Stimulated activated memory B cell treated with anti-CD40 and anti-IgM and Interleukin-4, amounts not matched to agents 10 μg/mL and 1 μg/mL and 100 μg/mL, for 72 hours (primary cell): ENCODE measurements at regions not wholly inside any gene's neighbourhood (a gene's known extent, or its start where the extent isn't known, plus 50 kb on each side); places are given as distances from the start of the nearest gene placed in this dataset.
"Not testable (repeated sequence)": the region's sequence is repeated elsewhere in the genome, so short reads cannot be mapped to it uniquely, and the experiment has no call there.

Experiments
- ATAC-seq: fragments of 150-1000 bp; cut with Tn5 transposase; 2 replicates; pipeline ENCODE4 v1.10.0; 2021
- H3K27ac Mint-ChIP-seq: one replicate; pipeline ENCODE4 v1.8.0; 2022; ENCODE audit warnings: mild to moderate bottlenecking, mixed read lengths
- H3K27me3 Mint-ChIP-seq: one replicate; pipeline ENCODE4 v1.8.0; 2022; ENCODE audit warnings: mixed read lengths
- H3K36me3 Mint-ChIP-seq: one replicate; pipeline ENCODE4 v1.8.0; 2022; ENCODE audit warnings: mixed read lengths
- H3K4me1 Mint-ChIP-seq: one replicate; pipeline ENCODE4 v1.8.0; 2022; ENCODE audit warnings: mixed read lengths
- H3K4me3 Mint-ChIP-seq: one replicate; pipeline ENCODE4 v1.8.0; 2022; ENCODE audit warnings: mild to moderate bottlenecking, moderate library complexity, mixed read lengths
- H3K9me3 Mint-ChIP-seq: one replicate; pipeline ENCODE4 v1.8.0; 2022; ENCODE audit warnings: mixed read lengths

DNA sequence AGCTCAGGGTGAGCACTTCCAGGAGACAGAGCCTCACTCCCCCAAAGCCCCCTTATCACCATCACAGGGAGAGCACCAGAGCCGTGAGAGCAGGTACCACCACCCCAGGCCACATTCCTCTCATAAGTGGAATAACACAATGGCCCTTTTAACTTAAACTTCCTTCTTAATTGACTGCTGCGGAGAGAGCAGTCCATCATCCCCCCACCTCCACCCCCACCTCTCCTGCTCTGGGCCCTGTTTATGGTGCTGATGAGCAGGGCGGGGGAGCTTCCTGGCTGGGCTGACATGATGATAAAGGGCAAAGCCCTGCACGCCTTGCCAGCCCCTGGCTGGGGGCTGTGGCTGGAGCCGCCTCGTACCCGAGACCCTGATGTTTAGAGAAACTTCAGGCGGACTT is 81.4 kb upstream of the PODXL start:
- Mint-ChIP-seq H3K27me3 (peaks cover 48% of the 10 kb centered on the region), H3K4me1 (no peaks in the 10 kb centered on the region), H3K27ac (no peak overlapping the region), H3K36me3 (no peaks in the 10 kb centered on the region), H3K4me3 (no peak overlapping the region), H3K9me3 (no peaks in the 10 kb centered on the region)
- no peak for ATAC-seq

DNA sequence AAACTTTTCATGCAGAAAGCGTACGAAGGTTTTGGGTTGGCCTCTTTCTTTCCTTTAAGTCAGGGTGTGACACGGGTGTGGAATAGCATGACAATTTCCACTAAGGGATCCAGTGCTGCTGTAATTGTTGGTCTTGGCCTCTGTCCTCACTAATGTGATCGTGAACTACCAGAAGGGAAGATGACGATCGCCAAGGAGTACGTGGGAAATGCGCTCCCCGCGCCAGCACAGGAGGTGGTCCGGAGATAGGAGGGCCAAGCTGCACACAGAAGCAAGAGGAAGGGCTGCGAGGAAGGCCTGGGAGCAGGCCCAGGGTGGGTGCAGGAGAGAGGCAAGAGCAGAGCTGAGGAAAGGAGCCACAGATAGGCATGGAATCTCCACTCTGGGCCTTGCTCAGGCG is 79.7 kb upstream of the PODXL start:
- no peaks in the 10 kb centered on the region for H3K36me3 Mint-ChIP-seq
- no peak for ATAC-seq
- H3K9me3 Mint-ChIP-seq: no peaks in the 10 kb centered on the region
- H3K27ac Mint-ChIP-seq: no peak overlapping the region
- no peak overlapping the region for H3K4me3 Mint-ChIP-seq
- H3K4me1 Mint-ChIP-seq: no peaks in the 10 kb centered on the region
- peaks cover 35% of the 10 kb centered on the region for H3K27me3 Mint-ChIP-seq

DNA sequence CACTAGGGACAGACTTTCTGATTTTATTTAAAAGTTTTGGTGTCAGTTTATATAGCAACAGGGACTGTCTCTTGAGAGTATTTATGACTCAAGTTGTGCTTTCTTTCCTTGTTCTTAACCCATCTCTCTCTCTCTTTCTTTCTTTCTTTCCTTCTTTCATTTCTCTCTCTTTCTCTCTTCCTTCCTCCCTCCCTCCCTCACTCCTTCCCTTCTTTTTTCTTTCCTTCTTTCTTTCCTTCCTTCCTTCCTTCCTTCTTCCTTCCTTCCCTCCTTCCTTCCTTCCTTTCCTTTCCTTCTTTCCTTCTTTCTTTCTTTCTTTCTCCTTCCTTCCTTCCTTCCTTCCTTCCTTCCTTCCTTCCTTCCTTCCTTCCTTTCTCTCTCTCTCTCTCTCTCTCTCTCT is 77.8 kb upstream of the PODXL start:
- not testable (repeated sequence) for H3K4me1 Mint-ChIP-seq, ATAC-seq, H3K36me3 Mint-ChIP-seq, H3K27ac Mint-ChIP-seq, H3K9me3 Mint-ChIP-seq, H3K4me3 Mint-ChIP-seq
- H3K27me3 Mint-ChIP-seq: peaks cover 25% of the 10 kb centered on the region

DNA sequence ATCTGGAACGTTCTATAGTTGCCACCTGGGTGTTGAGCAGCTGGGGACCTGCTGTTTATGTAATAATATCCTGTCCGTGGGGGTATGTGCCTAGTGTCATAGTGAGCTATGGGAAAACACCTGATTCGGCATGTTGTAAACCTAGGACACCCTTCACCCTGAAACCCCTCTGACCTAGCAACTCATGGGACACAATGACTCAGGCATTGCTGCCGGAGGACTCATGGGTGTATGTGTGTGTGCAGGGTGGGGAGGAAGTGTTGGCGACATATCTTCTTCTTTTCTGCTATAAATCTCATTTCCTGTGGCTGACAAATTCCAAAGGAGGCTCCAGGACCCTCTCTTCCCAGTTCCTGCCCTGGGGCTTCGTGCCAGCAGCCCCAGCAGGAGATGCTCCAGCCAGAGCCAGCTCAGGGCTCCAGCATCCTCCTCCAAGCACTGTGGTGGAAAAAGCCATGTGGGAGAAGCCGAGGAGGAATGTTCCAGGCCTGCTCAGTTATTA is 77.0 kb upstream of the PODXL start:
- Mint-ChIP-seq H3K36me3 (no peaks in the 10 kb centered on the region), H3K27ac (no peak overlapping the region)

DNA sequence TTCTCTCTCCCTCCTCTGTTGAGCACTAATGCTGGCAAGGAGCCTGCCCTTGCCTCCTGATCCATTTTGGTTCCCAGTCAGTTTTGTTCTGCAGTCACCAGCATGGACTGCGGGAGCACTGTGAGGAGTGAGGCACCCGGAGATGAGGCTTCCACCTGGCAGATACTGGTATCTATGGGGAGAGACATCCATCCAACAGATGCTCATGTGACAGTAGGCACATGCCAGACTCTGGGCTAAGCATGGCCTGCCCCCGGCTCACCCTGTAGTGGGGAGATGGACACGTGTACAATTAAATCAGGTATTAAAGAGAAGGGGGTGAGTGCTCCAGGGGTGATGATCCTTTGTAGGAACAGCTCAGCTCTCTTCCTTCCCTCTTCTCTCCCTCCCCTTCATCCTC is 74.0 kb upstream of the PODXL start:
- Mint-ChIP-seq H3K4me1 (no peaks in the 10 kb centered on the region), H3K36me3 (no peaks in the 10 kb centered on the region), H3K27ac (no peak overlapping the region), H3K4me3 (no peak overlapping the region), H3K9me3 (no peaks in the 10 kb centered on the region), H3K27me3 (peaks cover 22% of the 10 kb centered on the region)
- ATAC-seq: no peak

More for the DNA sequence above, 77.0 kb upstream of the PODXL start:
- Mint-ChIP-seq H3K4me3 (no peak overlapping the region), H3K27me3 (peaks cover 17% of the 10 kb centered on the region), H3K9me3 (no peaks in the 10 kb centered on the region), H3K4me1 (no peaks in the 10 kb centered on the region)
- ATAC-seq: peak; percentile 40

DNA sequence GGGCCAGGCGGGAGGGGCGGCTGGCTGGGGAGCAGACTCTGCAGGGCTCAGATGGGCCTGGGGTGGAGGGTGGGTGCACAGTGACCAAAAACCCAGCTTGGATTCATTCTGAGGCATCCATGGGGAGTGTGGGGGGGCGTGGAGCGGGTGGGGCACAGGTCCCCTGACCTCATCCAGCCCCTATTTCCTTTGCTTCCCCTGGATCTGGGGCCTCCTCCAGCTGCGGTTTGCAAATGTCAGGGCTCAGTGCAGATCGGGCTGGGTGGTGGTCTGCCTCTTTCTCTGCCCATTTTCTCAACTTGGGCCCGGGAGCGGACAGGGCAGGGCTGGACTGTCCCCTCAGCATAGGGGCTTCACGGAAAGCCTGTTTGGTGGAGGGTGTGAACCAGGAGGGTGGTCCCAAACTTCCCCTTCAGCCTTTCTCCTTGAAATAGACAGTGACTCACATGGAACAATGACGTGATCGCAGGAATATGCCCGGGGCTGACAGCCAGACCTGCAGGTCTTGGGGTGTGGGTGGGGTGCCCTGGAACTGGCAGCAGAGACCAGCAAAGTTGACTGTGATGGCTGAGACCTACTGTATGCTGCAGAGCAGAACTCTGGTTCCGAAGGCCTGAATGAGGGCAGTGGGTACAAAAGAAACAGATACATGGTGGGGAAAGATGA is 72.9 kb upstream of the PODXL start:
- no peaks in the 10 kb centered on the region for H3K36me3 Mint-ChIP-seq
- no peak for ATAC-seq

DNA sequence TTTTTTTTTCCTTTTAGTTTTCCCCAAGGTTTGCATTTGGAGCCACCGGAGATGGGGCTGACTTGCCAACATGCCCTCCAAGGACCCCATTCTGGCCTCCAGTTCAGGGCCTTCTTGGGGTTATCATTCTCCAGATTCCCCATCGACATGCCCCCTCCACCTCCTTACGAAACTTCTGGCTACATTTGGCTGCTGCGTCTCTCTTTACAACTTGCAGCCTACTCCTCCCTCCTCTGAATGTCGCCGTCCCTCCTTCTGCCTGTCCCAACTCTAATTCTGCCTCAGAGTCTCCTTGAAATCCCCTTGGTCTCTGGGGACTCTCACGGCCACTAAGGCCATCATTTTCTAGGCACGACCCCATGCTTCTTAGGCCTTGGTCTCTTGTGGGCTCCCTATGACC is 72.2 kb upstream of the PODXL start:
- H3K27ac Mint-ChIP-seq: no peak overlapping the region
- peaks cover 22% of the 10 kb centered on the region for H3K27me3 Mint-ChIP-seq
- no peak for ATAC-seq
- H3K4me1 Mint-ChIP-seq: no peaks in the 10 kb centered on the region
- H3K4me3 Mint-ChIP-seq: no peak overlapping the region
- no peaks in the 10 kb centered on the region for H3K36me3 Mint-ChIP-seq
- no peaks in the 10 kb centered on the region for H3K9me3 Mint-ChIP-seq

More for the DNA sequence above, 72.9 kb upstream of the PODXL start:
- H3K27ac Mint-ChIP-seq: no peak overlapping the region
- no peaks in the 10 kb centered on the region for H3K9me3 Mint-ChIP-seq
- no peaks in the 10 kb centered on the region for H3K4me1 Mint-ChIP-seq
- H3K4me3 Mint-ChIP-seq: no peak overlapping the region
- peaks cover 22% of the 10 kb centered on the region for H3K27me3 Mint-ChIP-seq

DNA sequence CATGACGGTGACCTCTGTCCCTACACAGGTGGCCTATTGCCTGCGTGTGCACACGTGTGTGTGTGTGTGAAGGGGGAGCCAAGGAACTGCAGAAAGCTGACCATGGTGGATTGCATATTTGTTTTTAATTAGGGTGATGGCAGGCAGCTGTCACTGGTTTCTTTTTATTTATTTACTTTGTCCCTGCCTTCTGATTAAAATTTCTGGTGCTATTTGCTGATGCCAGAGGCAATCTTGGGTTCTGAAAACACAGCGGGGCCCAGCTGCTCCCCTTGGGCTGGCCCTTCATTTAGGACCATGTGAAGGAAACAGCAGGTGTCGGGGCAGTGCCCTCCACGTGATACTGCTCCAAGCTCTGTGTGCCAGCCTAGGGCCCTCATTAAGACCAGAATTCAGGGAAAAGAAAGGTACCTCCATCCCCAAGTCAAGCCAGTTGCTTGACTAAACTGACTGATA is 71.3 kb upstream of the PODXL start:
- no peak overlapping the region for H3K4me3 Mint-ChIP-seq
- no peaks in the 10 kb centered on the region for H3K9me3 Mint-ChIP-seq
- peaks cover 22% of the 10 kb centered on the region for H3K27me3 Mint-ChIP-seq
- ATAC-seq: no peak
- no peaks in the 10 kb centered on the region for H3K36me3 Mint-ChIP-seq
- no peak overlapping the region for H3K27ac Mint-ChIP-seq
- no peaks in the 10 kb centered on the region for H3K4me1 Mint-ChIP-seq

DNA sequence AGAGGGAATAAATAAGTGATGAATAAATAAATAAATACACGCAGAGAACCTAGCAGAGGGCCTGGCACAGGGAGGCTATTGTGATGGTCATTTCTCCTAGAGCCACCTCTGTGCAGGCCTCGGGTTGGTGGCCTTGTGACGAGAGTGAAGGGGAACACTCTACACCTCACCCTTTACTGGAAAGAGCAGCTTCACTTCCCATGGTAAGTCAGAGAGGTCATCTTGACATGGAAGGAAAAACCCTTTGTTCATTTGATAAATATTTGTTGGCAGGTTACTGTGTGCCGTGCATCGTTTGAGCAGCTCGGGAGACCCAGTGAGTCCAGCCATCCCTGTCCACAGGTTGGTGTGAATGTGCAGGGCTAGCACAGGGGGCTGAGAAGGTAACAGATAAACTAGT is 70.2 kb upstream of the PODXL start:
- Mint-ChIP-seq H3K27ac (no peak overlapping the region), H3K4me3 (no peak overlapping the region), H3K27me3 (peaks cover 22% of the 10 kb centered on the region), H3K9me3 (no peaks in the 10 kb centered on the region), H3K36me3 (no peaks in the 10 kb centered on the region), H3K4me1 (no peaks in the 10 kb centered on the region)
- ATAC-seq: no peak

DNA sequence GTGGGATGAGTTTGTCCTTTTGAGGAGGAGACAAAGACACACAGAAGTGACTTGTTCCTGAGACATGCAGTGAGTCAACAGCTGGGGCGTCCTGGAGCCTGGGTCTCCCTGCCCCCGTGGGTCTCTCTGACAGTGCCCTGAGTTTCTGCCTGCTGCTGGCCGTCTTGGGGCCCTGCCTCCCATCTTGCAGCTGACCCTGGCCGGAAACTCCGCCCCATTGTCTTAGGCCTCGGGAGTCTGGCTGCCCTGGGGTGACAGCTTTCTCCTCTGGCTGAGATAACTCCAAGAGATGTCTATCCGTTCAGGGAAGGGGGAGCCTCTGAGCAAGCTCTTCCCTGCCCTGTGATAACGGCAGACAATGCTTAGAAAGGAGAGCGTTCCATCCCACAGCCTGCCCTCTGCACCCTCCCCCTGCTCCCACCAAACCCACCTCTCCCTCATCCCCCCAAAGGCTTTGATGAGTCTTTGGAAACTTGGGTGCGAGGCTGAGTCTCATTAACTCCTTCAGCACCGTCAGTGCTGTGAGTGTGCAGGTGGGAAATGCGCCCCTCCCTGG is 69.5 kb upstream of the PODXL start:
- ATAC-seq: no peak
- Mint-ChIP-seq H3K4me3 (no peak overlapping the region), H3K27ac (no peak overlapping the region), H3K9me3 (no peaks in the 10 kb centered on the region), H3K36me3 (no peaks in the 10 kb centered on the region), H3K4me1 (no peaks in the 10 kb centered on the region), H3K27me3 (peaks cover 15% of the 10 kb centered on the region)

DNA sequence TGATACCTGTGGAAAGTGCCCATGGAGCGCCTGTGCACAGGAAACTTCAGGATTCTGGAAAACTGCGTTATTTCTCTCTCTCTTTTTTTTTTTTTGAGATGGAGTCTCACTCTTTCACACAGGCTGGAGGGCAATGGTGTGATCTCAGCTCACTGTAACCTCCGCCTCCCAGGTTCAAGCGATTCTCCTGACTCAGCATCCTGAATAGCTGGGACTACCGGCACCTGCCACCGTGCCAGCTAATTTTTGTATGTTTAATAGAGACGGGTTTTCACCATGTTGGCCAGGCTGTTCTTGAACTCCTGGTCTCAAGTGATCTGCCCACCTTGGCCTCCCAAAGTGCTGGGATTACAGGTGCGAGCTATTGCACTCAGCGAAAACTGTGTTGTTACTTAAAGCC is 68.9 kb upstream of the PODXL start:
- H3K27ac Mint-ChIP-seq, H3K4me3 Mint-ChIP-seq, H3K27me3 Mint-ChIP-seq, H3K36me3 Mint-ChIP-seq, H3K9me3 Mint-ChIP-seq, ATAC-seq, H3K4me1 Mint-ChIP-seq: not testable (repeated sequence)

DNA sequence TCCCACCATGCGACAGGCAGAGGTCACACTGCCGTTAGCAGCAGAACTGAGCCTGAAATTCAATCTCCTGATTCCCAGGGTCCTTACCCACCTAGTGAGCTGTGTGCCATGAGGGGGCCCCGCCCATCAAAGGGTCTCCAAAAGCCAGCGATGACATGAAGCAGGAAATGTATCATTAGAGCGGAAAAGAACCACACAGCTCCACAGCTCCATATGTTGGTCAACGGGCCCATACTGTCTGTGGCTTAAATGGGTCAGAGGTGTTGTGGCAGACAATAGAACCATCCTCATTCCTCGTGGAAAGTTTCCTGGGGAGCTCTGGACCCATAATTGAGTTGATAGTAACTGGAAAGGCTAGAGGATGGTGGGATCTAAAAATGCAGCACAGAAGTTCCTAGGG is 68.1 kb upstream of the PODXL start:
- H3K27ac Mint-ChIP-seq: no peak overlapping the region
- no peaks in the 10 kb centered on the region for H3K9me3 Mint-ChIP-seq
- H3K4me3 Mint-ChIP-seq: no peak overlapping the region
- peaks cover 9% of the 10 kb centered on the region for H3K27me3 Mint-ChIP-seq
- H3K4me1 Mint-ChIP-seq: peaks cover 5% of the 10 kb centered on the region
- no peaks in the 10 kb centered on the region for H3K36me3 Mint-ChIP-seq
- ATAC-seq: no peak

DNA sequence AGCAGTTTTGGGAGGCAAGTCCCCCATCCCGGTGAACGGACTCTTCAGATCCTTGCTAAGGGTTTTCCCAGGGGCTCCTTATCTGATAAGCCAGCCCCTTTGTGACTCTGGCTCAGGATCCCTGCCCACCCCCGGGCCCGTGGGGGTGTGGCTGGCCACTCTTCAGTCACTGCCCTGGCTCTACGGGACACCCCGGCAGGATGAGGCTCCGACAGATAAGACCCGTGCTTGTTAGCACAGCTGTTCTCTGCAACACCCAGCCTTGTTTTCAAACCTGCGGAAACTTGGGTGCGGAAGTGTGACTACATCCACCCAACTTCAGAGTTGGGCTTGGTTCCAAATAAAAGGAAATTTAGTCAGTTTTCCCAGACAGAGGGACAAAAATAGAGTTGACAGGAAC is 66.7 kb upstream of the PODXL start:
- ATAC-seq: no peak
- Mint-ChIP-seq H3K27me3 (peaks cover 9% of the 10 kb centered on the region), H3K4me3 (no peak overlapping the region), H3K4me1 (peaks cover 9% of the 10 kb centered on the region), H3K9me3 (no peaks in the 10 kb centered on the region), H3K36me3 (no peaks in the 10 kb centered on the region), H3K27ac (no peak overlapping the region)

DNA sequence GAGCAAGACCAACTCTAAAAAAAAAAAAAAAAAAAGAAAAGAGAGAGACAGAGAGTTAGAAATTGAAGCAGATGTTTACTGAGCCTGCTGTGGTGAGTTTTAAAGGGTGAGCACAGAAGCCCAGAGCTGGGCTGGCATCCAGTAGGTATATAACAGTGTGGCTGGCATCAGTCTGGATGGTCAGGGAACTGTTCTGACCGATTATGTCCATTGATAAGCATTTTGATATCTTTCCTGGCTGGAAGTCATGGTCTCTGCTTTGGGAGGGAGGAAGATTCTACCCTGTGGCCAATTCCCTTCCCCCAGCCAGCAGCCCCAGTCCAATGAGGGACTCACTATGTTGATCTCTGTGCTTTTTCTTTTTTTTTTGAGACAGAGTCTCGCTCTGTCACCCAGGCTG is 65.2 kb upstream of the PODXL start:
- no peak overlapping the region for H3K27ac Mint-ChIP-seq
- H3K4me1 Mint-ChIP-seq: peaks cover 9% of the 10 kb centered on the region
- H3K9me3 Mint-ChIP-seq: no peaks in the 10 kb centered on the region
- peaks cover 13% of the 10 kb centered on the region for H3K27me3 Mint-ChIP-seq
- ATAC-seq: no peak
- H3K4me3 Mint-ChIP-seq: no peak overlapping the region
- no peaks in the 10 kb centered on the region for H3K36me3 Mint-ChIP-seq

DNA sequence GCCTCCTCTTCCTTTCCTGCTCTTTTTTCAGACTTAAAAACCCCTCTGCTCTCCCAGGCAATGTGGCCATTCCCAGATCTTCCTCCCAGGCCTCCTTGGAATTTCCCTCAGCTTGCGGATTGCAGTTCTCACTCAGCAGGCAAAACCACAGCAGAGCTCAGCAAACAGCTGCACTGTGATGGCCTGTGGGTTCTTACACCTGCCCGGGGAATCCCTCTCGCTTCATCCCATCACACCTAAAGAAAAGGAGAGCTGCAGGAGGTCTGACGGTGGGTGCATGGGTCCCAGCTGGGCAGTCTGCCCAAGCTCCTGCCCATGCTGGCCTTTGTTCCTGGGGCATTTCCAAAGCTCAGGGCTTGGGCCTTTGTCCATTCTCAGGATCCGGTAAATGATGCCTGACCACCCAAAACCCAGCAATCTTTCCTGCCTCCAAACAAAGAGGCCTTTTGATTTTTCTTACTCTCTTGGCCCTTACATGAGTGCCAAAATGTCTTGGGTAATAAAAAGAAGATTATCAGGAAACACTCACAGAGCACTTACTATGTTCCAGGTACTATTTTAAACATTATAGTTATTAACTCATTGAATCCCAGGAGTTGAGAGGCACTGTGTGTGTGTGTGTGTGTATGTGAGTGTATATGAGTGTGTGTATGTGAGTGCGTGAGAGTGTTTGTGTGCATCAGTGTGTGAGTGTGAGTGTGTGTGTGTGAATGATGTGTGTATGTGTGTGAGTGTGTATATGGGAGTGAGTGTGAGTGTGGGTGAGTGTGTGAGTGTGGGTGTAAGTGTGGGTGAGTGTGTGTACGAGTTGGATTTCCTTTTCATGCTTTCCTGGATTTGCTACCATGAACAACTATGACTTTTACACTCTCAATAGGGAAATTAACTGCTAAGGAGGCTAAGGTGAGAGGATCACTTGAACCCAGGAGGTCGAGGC is 64.5 kb upstream of the PODXL start:
- no peak overlapping the region for H3K4me3 Mint-ChIP-seq
- H3K36me3 Mint-ChIP-seq: no peaks in the 10 kb centered on the region
- H3K4me1 Mint-ChIP-seq: peaks cover 9% of the 10 kb centered on the region
- no peak overlapping the region for H3K27ac Mint-ChIP-seq
- ATAC-seq: no peak
- H3K9me3 Mint-ChIP-seq: no peaks in the 10 kb centered on the region
- peaks cover 13% of the 10 kb centered on the region for H3K27me3 Mint-ChIP-seq
